Suprapubic skin (tissue), 3 donors: ENCODE measurements at regions not wholly inside any gene's neighbourhood (a gene's known extent, or its start where the extent isn't known, plus 50 kb on each side); places are given as distances from the start of the nearest gene placed in this dataset.

Experiments
- CTCF ChIP-seq, 2 donors: fragments of 200-600 bp in 1 of 2; fragments of 450-650 bp in 1 of 2; sonication (generic) in 1 of 2; IDR thresholded peaks; one replicate each; pipeline ENCODE4 v1.5.1; 2016 to 2019; ENCODE audit warnings: antibody characterized with exemption in 2 of 2, mild to moderate bottlenecking in 1 of 2, moderate library complexity in 1 of 2
- EP300 ChIP-seq: sonication (generic); formaldehyde crosslinking; IDR thresholded peaks from one replicate; pipeline ENCODE4 v1.6.1; 2017; ENCODE audit warnings: antibody characterized with exemption

- no peak for TF ChIP-seq CTCF (IDR thresholded peaks at IDR 0.05)
- TF ChIP-seq EP300 = no peak
Measured at GRCh38 chr6:14589175-14589574, 471.6 kb downstream of the CD83 start.
